ENCODE measurements at regions not wholly inside any gene's neighbourhood (a gene's known extent, or its start where the extent isn't known, plus 50 kb on each side); places are given as distances from the start of the nearest gene placed in this dataset.

- DNase-seq (ENCODE audit: low spot score) = no peak
- ChIA-PET CTCF (no interaction called here), POLR2A (ENCODE audit: low non-redundant PET) (no interaction called here)
- no peaks in the 10 kb centered on the region for H3K4me1 ChIP-seq (ENCODE audit: insufficient read depth, low read length, poor library complexity, severe bottlenecking)
- H3K36me3 ChIP-seq (ENCODE audit: insufficient read depth, low read length, poor library complexity, severe bottlenecking) = no peaks in the 10 kb centered on the region
- TF ChIP-seq CTCF (conservative IDR thresholded peaks at IDR 0.05; ENCODE audit: low read depth, low read length) = no peak
- no peak overlapping the region for H3K27ac ChIP-seq (ENCODE audit: low read depth, low read length, poor library complexity, severe bottlenecking)
- H3K27me3 ChIP-seq (replicated peaks; ENCODE audit: insufficient read depth, low read depth, low read length, poor library complexity) = no peaks in the 10 kb centered on the region
- no TSS peak for BruUV-seq (replicated peaks)
- H3K9me3 ChIP-seq (ENCODE audit: low read depth, low read length, poor library complexity, severe bottlenecking) = peaks cover 14% of the 10 kb centered on the region
- no peak overlapping the region for H3K4me3 ChIP-seq (ENCODE audit: low read depth, low read length, poor library complexity, severe bottlenecking)
- intact Hi-C loops (cut with micrococcal nuclease; ENCODE audit: unreplicated experiment) = no loop called here
Measured at GRCh38 chr13:90032313-90032712, 1315.2 kb upstream of the MIR17HG start.

DNA sequence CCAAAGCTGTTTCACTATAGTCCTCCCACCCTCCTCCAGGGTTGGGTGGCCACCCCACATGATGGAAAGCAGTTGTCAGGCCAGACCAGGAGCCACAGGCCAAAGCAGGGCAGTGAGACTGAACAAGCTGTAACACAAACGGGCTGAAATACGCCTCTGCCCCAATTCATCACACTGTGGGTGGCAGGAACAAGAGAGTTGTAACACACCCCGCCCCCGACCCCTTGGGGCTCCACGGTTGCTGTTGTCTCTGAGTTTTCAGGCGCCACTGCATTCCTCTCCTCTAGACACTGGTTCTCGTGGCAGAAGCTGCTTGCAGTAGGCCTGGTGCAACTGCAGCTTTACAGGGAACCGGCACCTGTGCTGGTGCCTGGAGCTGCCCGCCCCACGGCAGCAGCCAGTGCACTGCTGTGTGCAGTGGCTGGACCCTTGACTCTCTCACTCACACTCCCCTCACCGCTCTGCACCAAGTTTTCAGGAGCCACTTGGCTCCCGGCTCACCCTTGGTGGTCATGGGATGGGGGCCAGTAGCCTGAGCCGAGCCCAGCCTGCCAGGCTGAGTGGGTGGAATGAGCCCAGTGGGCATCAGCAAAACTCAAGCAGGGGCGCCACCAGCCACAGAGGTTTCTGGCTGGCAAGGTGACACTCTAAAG is 1314.5 kb upstream of the MIR17HG start:
- DNase-seq (ENCODE audit: low spot score) = no peak
- no peaks in the 10 kb centered on the region for H3K27me3 ChIP-seq (replicated peaks; ENCODE audit: insufficient read depth, low read depth, low read length, poor library complexity)
- no peak overlapping the region for H3K27ac ChIP-seq (ENCODE audit: low read depth, low read length, poor library complexity, severe bottlenecking)
- no TSS peak for BruUV-seq (replicated peaks)
- ChIA-PET POLR2A (ENCODE audit: low non-redundant PET) (no interaction called here), CTCF (no interaction called here)
- TF ChIP-seq CTCF (conservative IDR thresholded peaks at IDR 0.05; ENCODE audit: low read depth, low read length) = no peak
- TF ChIP-seq EZH2 (IDR thresholded peaks at IDR 0.05; ENCODE audit: borderline replicate concordance, low read depth, low read length, poor library complexity, severe bottlenecking) = no peak
- H3K4me1 ChIP-seq (ENCODE audit: insufficient read depth, low read length, poor library complexity, severe bottlenecking) = no peaks in the 10 kb centered on the region
- no peak overlapping the region for H3K4me3 ChIP-seq (ENCODE audit: low read depth, low read length, poor library complexity, severe bottlenecking)
- H3K9me3 ChIP-seq (ENCODE audit: low read depth, low read length, poor library complexity, severe bottlenecking) = peaks cover 7% of the 10 kb centered on the region
- no peaks in the 10 kb centered on the region for H3K36me3 ChIP-seq (ENCODE audit: insufficient read depth, low read length, poor library complexity, severe bottlenecking)
- intact Hi-C loops (cut with micrococcal nuclease; ENCODE audit: unreplicated experiment) = no loop called here

GRCh38 chr13:90039516-90039915 is 1308.0 kb upstream of the MIR17HG start:
- H3K36me3 ChIP-seq (ENCODE audit: insufficient read depth, low read length, poor library complexity, severe bottlenecking) = no peaks in the 10 kb centered on the region
- POLR2A ChIA-PET (ENCODE audit: low non-redundant PET) = no interaction called here
- H3K27me3 ChIP-seq (replicated peaks; ENCODE audit: insufficient read depth, low read depth, low read length, poor library complexity) = no peaks in the 10 kb centered on the region
- H3K27ac ChIP-seq (ENCODE audit: low read depth, low read length, poor library complexity, severe bottlenecking) = no peak overlapping the region
- no peak for TF ChIP-seq EZH2 (IDR thresholded peaks at IDR 0.05; ENCODE audit: borderline replicate concordance, low read depth, low read length, poor library complexity, severe bottlenecking)
- no peak for TF ChIP-seq CTCF (conservative IDR thresholded peaks at IDR 0.05; ENCODE audit: low read depth, low read length)
- intact Hi-C loops (cut with micrococcal nuclease; ENCODE audit: unreplicated experiment) = no loop called here
- DNase-seq (ENCODE audit: low spot score) = no peak
- H3K9me3 ChIP-seq (ENCODE audit: low read depth, low read length, poor library complexity, severe bottlenecking) = no peaks in the 10 kb centered on the region
- no peak overlapping the region for H3K4me3 ChIP-seq (ENCODE audit: low read depth, low read length, poor library complexity, severe bottlenecking)
- CTCF ChIA-PET = no interaction called here
- H3K4me1 ChIP-seq (ENCODE audit: insufficient read depth, low read length, poor library complexity, severe bottlenecking) = no peaks in the 10 kb centered on the region
- BruUV-seq (replicated peaks) = no TSS peak

Measured in A673 (cell line).